GM21515 (cell line): ENCODE measurements at regions not wholly inside any gene's neighbourhood (a gene's known extent, or its start where the extent isn't known, plus 50 kb on each side); places are given as distances from the start of the nearest gene placed in this dataset.

Source experiments
- ATAC-seq: cut with Tn5 transposase; IDR thresholded peaks from one replicate; pipeline ENCODE4 v1.9.1; 2021; ENCODE audit not compliant: unreplicated experiment

GRCh38 chr6:108778421-108779186 lies 69.6 kb upstream of the ARMC2 start:
- ATAC-seq = no peak

- ATAC-seq = no peak
These were observed 68.5 kb upstream of the ARMC2 start for GRCh38 chr6:108779536-108780275.

GRCh38 chr6:108780784-108781183 lies 67.4 kb upstream of the ARMC2 start:
- ATAC-seq = no peak

- ATAC-seq = no peak
These were observed 66.7 kb upstream of the ARMC2 start for GRCh38 chr6:108781419-108782100.

- peak; percentile 75 for ATAC-seq
These were observed 65.8 kb upstream of the ARMC2 start for GRCh38 chr6:108782179-108783041.

- ATAC-seq = no peak
These were observed 62.6 kb upstream of the ARMC2 start for GRCh38 chr6:108785653-108786052.

GRCh38 chr6:108788416-108788815 lies 59.8 kb upstream of the ARMC2 start:
- ATAC-seq = no peak

- no peak for ATAC-seq
These were observed 58.7 kb upstream of the ARMC2 start for GRCh38 chr6:108789475-108789874.

- no peak for ATAC-seq
These were observed 56.5 kb upstream of the ARMC2 start for GRCh38 chr6:108791700-108792099.

GRCh38 chr6:108793516-108794251 lies 54.5 kb upstream of the ARMC2 start:
- ATAC-seq = no peak

GRCh38 chr6:108795122-108795521 lies 53.1 kb upstream of the ARMC2 start:
- no peak for ATAC-seq

- no peak for ATAC-seq
These were observed 52.4 kb upstream of the ARMC2 start for GRCh38 chr6:108795814-108796213.

GRCh38 chr6:108796875-108797274 lies 51.3 kb upstream of the ARMC2 start:
- no peak for ATAC-seq

GRCh38 chr6:108797951-108798669 lies 50.1 kb upstream of the ARMC2 start:
- ATAC-seq = no peak
